ENCODE measurements at regions not wholly inside any gene's neighbourhood (a gene's known extent, or its start where the extent isn't known, plus 50 kb on each side); places are given as distances from the start of the nearest gene placed in this dataset.

DNA sequence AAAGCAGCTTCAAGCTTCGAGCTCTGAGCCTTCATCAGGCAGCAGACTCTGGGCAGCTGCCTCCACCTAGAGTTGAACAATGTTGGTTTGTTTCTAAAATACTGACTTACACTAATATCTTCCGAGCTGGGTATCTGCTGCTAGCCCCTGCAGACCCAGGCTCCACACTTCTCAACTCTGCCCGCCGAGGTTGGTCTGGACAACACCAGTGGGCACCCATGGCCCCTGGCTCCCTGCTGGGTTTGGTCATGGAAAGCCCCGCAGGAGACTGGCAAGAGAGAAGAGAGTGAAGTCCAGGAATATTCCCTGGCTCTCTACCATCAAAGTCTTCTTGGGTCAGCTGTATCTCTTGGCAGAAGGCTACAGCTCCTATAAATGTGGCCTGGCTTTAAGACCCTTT is 214.2 kb upstream of the TMEM132C start:
- no peak for DNase-seq

DNA sequence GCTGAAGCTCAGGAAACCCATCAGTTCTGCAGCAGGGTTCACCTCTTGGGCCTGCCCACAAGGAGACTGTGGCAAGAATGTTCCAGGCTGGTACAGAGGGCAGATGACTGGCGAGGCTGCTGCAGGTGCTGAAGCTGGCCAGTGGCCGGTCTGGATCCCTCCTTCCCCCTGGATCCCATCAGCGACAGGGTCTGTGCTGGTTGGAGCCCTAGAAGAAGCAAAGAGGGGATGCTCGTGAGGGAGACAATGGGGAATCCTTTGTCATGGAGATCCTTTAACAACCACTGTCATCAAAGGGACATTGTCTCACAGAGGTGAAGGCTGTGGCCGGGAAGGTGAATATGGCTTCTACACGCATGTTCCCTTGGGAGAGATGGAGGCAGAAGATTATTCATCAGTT is 211.4 kb upstream of the TMEM132C start:
- DNase-seq, result no peak

- no peak for DNase-seq
Measured at GRCh38 chr12:128056136-128056801, 210.7 kb upstream of the TMEM132C start.

DNA sequence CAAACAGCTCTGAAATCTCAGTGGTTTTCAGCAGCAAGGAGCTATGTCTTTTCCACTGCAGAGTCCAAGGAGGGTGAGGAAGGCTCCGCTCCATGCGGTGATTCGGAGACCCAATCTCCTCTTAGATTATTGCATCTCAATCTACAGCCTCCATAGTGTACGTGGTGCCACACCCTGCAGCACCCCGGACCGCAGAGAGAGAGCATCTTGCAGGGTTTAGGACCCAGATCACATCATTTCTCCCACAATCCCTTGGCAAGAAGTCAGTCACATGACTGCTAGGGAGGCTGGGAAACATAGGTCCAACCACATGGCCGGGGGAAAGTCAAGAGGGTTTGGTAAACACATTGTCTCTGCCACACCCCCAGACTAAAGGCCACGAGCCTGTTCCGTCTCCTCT is 209.4 kb upstream of the TMEM132C start:
- no peak for DNase-seq

DNA sequence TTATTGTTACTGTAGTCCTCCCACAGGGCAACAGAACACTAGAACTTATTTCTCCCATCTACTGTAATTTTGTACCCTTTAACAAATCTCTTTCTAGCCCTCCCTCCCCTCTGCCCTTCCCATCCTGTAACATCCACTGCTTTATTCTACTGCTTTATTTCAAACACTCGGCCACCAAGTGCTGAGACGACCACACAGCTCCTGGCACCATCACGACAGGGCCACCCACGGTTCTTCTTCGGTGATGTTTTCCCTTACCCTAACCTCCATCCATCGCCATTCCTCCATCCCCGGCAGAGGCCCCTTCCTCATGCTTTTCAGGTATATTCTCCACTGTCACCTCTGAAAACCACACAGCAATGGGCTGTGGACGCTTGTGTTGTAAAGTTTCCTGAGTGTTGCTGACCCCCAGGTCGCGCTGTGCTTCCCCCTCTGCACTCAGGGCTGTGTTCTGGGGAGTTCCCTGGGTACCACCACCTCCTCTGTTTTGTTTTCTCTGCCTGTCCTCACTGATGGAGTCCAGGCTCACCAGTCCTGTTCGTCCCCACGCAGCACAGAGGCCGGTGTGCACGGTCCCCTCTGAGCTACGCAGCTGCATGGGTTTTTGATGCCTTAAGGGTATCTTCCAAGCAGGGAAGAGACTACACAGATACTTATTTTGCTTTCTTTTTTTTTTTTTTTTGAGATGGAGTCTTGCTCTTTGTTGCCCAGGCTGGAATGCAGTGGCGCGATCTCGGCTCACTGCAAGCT is 207.2 kb upstream of the TMEM132C start:
- DNase-seq, result no peak

DNA sequence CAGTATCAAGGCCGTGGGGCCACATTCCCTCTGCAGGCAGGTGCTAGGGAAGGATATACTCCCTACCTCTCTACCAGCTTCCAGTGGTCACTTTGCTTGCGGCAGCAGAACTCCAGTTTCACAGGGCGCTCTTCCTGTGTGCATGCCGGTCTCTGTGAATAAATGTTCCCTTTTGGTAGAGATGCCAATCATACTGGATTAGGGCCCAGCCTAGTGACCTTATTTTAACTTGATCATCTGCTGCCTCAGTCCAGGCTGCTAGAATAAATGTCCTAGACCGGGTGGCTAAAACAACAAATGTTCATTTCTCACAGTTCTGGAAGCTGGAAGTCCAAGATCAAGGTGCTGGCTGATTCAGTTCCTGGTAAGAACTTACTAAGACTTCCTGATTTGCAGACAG is 198.8 kb upstream of the TMEM132C start:
- DNase-seq, result no peak

- DNase-seq, result no peak
Measured at GRCh38 chr12:128069359-128069997, 197.5 kb upstream of the TMEM132C start.

- DNase-seq, result no peak
Measured at GRCh38 chr12:128073937-128074336, 193.0 kb upstream of the TMEM132C start.

DNA sequence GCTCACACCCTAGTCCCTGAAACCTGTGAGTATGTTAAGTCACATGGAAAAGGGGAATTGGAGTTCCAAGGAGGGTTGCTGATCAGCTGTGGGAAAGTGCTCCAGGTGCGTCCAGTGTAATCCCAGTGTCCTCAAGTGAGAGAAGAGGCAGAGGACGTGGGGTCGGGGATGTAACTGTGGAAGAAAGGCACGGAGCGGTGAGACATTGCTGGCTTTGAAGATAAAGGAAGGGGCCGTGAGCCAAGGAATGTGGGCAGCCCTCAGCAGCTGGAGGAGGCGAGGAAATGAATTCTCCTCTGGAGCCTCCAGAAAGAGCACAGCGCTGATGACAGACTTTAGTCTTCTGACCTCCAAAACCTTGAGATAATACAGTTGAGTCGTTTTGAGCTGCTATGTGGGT is 191.6 kb upstream of the TMEM132C start:
- DNase-seq, result no peak

DNA sequence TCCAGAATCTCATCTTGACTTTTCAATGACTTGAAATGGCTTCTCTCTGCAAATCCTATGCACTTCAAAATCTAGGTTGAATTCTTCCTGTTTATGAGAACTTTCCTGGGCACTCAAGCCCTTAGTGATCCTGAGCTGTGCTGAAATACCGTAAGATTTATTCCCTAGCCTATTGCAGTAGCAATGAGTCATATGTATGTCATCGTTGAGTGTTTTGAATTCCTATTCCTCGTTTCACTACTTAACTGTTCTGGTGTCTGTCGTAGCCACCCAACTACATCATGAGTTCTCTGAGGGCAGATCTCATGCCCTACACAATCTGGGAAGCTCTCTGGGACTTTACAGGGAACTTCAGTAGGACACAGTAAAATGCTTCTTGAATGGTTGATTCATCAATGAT is 190.8 kb upstream of the TMEM132C start:
- no peak for DNase-seq

DNA sequence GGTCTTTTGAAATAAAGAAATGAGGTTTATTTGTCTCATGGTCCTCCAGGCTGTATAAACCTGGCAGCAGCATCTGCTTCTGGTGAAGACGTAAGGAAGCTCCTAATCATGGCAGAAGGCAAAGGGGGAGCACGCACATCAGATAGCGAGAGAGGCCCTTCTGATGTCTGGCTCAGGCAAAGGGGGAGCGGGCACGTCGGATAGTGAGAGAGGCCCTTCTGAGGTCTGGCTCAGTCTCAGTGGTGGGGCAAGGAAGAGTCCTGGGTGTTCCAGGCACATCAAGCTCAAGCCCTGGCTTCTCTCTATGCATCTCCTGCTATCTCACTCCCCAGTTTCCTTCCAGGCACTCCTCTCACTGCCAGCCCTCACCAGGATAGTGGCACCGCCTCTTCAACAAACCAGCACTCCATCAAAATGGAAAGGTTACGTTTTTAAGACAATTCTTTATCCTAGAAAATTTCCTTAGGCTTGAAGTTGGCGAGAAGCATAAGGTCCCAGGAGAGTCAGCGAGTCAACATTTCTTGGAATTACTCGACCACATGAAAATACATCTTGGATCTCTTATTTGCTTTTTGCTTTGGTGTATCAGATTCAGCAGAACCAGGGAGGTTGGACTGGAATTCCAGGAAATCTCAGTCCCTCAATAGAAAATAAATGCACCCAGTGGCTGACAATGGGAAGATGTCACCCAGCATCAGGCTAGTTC is 189.6 kb upstream of the TMEM132C start:
- no peak for DNase-seq

DNA sequence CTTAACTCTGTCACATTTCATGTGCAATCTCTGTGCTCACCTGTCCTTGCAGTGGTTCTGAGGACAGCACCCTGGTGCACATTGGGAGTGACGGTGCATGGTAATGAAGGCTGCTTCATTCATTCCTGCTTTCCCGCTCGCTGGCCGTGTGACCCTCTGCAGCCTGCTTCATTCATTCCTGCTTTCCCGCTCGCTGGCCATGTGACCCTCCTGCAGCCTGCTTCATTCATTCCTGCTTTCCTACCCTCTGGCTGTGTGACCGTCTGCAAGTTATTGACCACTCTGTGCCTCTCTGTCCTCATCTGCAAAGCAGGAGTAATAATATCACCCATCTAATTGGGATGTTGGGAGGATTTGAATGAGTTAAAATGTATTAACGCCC is 189.1 kb upstream of the TMEM132C start:
- no peak for DNase-seq

DNA sequence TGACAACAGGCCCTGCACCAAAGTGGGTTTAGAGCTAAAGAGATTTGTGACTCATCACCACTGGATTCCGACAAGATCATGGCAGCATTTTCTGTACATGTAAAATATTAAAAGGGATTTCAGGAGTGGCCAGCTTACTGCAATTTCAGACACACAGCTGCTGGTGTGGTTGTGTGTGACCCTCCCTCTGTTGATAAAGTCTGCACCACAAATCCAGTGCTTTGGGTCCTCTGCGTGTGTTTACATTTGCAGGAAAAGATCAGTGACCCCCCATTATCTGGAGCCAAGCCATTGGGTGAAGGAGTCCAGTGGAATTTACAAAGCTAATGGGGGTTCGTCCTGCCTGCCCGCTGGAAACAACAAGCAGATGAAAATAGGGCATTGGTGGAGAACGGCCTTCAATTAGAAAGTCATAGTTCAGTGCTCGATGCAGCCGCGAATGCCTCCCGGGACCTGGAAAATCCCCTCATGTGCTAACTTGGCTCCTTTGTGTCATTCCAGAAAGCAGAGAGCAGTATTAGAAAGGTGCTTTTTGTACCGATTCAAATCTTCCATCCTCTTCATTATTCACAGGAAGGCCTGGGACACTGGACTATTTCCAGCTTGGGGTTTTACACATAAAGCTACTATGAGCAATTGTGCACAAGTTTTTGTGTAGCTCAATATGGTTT is 188.5 kb upstream of the TMEM132C start:
- DNase-seq, result no peak

DNA sequence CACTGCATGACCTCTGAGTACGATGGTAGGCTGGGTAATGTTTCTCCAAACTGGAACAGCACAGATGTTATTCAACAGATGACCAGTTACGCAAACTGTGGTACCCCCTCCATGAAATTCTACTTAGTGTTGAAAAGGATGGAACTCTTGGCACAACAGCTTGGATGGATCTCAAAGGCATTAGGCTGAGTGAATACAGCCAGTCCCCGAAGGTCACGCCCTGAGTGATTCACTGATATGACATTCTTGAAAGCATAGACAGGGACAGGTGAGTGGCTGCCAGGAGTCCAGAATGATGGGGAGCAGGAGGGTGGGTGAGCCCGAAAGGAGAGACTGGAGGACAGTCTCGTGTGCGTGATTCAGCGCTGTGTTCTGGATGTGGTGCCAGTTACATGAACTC is 187.5 kb upstream of the TMEM132C start:
- no peak for DNase-seq

- DNase-seq, result no peak
Measured at GRCh38 chr12:128083132-128083729, 183.7 kb upstream of the TMEM132C start.

DNA sequence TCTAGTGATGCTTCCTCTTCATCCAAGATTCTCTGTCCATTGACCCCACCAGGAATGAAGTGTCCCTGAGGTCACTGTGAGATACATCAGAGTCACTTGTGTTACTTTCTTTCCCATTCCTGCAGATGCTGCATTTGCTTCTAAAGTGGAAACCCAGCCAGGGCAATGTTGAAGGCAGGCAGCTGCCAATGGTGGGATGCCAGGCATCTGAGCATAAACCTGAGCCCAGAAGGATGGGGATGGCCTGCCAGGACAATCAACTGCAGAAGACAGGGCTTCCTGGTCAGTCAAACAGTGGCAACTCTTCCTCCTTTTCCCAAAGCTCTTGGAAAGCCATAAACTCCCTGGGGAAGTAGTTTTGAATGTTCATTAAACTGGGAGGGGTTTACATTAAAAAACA is 178.0 kb upstream of the TMEM132C start:
- DNase-seq, result no peak

DNA sequence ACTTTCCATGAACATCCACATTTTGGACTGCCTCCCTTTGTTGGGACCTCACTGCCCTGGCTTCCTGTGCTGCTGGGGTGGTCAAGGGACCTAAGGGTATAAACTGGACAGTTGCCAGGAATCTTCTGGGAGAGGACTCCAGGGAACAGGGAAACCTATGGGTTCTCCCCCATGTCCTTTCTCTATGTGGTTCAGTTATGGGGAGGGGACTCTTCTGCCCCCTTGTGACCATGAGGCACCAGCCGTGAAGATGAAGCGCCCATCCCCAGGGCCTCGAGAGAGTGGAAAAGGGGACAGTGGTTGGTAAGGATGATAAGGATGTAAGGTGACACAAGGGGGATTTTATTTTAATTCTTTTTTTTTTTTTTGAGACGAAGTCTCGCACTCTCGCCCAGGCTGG is 177.0 kb upstream of the TMEM132C start:
- DNase-seq, result no peak

DNA sequence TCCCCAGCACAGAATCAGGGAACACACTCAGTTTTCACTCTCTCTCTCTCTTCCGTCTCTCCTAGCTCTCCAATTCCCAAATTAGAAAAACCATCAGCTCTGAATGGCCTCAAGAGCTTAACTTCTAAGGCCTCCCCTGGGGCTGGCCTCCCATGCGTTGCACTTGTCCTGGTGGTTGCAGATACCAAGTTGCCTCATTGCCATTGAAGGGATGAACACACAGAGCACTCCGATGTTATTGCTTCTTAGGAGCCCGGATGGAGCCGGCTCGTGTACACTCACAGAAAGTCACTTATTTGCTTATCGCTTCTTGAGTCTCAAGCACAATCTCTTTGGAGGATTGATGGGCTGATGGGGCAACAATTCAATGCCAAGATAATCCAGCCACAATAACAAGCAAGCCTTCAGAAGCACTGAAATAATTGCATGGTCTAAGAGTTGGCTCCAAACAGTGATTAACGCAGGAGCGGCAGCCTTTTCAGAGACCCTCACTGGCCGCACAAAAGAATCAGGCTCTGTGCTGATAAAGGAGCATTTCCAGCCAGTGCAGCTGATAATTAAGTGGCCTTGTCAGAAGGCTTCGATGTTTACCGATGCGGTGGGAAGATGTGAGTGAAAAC is 175.8 kb upstream of the TMEM132C start:
- DNase-seq, result no peak

- no peak for DNase-seq
Measured at GRCh38 chr12:128091951-128092382, 175.0 kb upstream of the TMEM132C start.

- no peak for DNase-seq
Measured at GRCh38 chr12:128098730-128099129, 168.2 kb upstream of the TMEM132C start.

- no peak for DNase-seq
Measured at GRCh38 chr12:128103152-128103551, 163.8 kb upstream of the TMEM132C start.

GRCh38 chr12:128109236-128109635 is 157.7 kb upstream of the TMEM132C start:
- DNase-seq, result no peak

Data from activated CD4-positive, alpha-beta T cell treated with anti-CD3 and anti-CD28 coated beads, Interleukin-2, amount 50 U/mL, for 4 hours (primary cell).